GM23338 (cell line): ENCODE measurements at regions not wholly inside any gene's neighbourhood (a gene's known extent, or its start where the extent isn't known, plus 50 kb on each side); places are given as distances from the start of the nearest gene placed in this dataset.

Experiments used
- CREB1 ChIP-seq: fragments of 250-450 bp; sonication (Bioruptor Pico); IDR thresholded peaks from 2 replicates; pipeline ENCODE4 v1.5.0; 2020; ENCODE audit warnings: low read depth, mild to moderate bottlenecking, moderate library complexity
- EZH2 ChIP-seq: fragments of 200-600 bp; sonication (generic); IDR thresholded peaks from one replicate; pipeline ENCODE4 v1.8.0; 2017; ENCODE audit warnings: antibody characterized with exemption, mild to moderate bottlenecking, low read depth; ENCODE audit not compliant: unreplicated experiment
- EZH2phosphoT487 ChIP-seq: fragments of 200-600 bp; sonication (generic); IDR thresholded peaks from one replicate; pipeline ENCODE4 v1.8.1; 2018; ENCODE audit warnings: antibody characterized with exemption; ENCODE audit not compliant: unreplicated experiment
- NANOG ChIP-seq: IDR thresholded peaks from 2 replicates; pipeline ENCODE4 v1.6.1; 2016; ENCODE audit warnings: antibody characterized with exemption, borderline replicate concordance
- POLR2AphosphoS5 ChIP-seq: IDR thresholded peaks from 2 replicates; pipeline ENCODE4 v1.6.1; 2016; ENCODE audit warnings: antibody characterized with exemption, low read depth
- STAT1 ChIP-seq: IDR thresholded peaks from one replicate; pipeline ENCODE4 v1.6.1; 2016; ENCODE audit warnings: antibody characterized with exemption; ENCODE audit not compliant: unreplicated experiment
- TF ChIP-seq, protein P1 (sequence below), 2 experiments: fragments of 200-600 bp in 1 of 2; sonication (generic) in 1 of 2; conservative IDR thresholded peaks; 2 replicates each; pipeline versions ENCODE4 v1.5.1 to v1.6.1; 2016 to 2017; ENCODE audit warnings: antibody characterized with exemption in 2 of 2, low read depth in 2 of 2, mild to moderate bottlenecking in 2 of 2, moderate library complexity in 1 of 2
- TF ChIP-seq, protein P2 (sequence below): IDR thresholded peaks from one replicate; pipeline ENCODE4 v1.6.1; 2018; ENCODE audit warnings: antibody characterized with exemption; ENCODE audit not compliant: unreplicated experiment

DNA sequence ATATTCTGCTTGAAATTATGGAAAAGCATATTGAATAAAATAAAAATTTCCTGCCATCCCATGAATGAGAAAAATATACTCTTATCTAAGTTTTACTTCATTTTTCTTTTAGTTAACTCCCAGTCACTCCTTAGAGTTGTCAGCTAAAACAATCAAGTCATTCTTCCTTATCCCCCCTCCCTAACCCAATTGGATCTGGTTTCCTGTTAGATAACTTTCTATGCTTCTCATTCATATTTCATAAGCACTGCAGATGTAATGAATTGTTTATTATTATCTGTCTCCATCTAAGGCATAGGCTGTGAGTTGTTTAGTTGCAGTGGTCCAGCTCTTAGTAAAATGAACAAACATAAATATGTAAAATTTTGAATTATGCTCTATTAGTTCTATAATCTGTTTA is 244.0 kb upstream of the GCFC2 start:
- TF ChIP-seq, protein P1, sequence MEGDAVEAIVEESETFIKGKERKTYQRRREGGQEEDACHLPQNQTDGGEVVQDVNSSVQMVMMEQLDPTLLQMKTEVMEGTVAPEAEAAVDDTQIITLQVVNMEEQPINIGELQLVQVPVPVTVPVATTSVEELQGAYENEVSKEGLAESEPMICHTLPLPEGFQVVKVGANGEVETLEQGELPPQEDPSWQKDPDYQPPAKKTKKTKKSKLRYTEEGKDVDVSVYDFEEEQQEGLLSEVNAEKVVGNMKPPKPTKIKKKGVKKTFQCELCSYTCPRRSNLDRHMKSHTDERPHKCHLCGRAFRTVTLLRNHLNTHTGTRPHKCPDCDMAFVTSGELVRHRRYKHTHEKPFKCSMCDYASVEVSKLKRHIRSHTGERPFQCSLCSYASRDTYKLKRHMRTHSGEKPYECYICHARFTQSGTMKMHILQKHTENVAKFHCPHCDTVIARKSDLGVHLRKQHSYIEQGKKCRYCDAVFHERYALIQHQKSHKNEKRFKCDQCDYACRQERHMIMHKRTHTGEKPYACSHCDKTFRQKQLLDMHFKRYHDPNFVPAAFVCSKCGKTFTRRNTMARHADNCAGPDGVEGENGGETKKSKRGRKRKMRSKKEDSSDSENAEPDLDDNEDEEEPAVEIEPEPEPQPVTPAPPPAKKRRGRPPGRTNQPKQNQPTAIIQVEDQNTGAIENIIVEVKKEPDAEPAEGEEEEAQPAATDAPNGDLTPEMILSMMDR (conservative IDR thresholded peaks at IDR 0.05; ENCODE audit: low read depth in 2 of 2): no peak
- TF ChIP-seq EZH2phosphoT487 (no peak), EZH2 (no peak), POLR2AphosphoS5 (no peak), NANOG (no peak), STAT1 (no peak), CREB1 (no peak)
- TF ChIP-seq, protein P2, sequence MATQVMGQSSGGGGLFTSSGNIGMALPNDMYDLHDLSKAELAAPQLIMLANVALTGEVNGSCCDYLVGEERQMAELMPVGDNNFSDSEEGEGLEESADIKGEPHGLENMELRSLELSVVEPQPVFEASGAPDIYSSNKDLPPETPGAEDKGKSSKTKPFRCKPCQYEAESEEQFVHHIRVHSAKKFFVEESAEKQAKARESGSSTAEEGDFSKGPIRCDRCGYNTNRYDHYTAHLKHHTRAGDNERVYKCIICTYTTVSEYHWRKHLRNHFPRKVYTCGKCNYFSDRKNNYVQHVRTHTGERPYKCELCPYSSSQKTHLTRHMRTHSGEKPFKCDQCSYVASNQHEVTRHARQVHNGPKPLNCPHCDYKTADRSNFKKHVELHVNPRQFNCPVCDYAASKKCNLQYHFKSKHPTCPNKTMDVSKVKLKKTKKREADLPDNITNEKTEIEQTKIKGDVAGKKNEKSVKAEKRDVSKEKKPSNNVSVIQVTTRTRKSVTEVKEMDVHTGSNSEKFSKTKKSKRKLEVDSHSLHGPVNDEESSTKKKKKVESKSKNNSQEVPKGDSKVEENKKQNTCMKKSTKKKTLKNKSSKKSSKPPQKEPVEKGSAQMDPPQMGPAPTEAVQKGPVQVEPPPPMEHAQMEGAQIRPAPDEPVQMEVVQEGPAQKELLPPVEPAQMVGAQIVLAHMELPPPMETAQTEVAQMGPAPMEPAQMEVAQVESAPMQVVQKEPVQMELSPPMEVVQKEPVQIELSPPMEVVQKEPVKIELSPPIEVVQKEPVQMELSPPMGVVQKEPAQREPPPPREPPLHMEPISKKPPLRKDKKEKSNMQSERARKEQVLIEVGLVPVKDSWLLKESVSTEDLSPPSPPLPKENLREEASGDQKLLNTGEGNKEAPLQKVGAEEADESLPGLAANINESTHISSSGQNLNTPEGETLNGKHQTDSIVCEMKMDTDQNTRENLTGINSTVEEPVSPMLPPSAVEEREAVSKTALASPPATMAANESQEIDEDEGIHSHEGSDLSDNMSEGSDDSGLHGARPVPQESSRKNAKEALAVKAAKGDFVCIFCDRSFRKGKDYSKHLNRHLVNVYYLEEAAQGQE: no peak
